CD4-positive, CD25-positive, alpha-beta regulatory T cell (primary cell): ENCODE measurements at regions not wholly inside any gene's neighbourhood (a gene's known extent, or its start where the extent isn't known, plus 50 kb on each side); places are given as distances from the start of the nearest gene placed in this dataset.

Experiments
- ATAC-seq, 2 donors: fragments of 150-1000 bp; cut with Tn5 transposase; one replicate each; pipeline ENCODE4 v1.10.0; 2021; ENCODE audit warnings: low read depth in 2 of 2, moderate number of reproducible peaks in 2 of 2, moderate library complexity in 1 of 2
- DNase-seq, 3 donors: peaks; one replicate each; pipeline versions ENCODE4 v3.0.0 to v3.0.0-alpha.2; 2012 to 2022; ENCODE audit warnings: mixed read lengths in 1 of 3
- H3K27ac ChIP-seq: one replicate; pipeline ENCODE4 v1.7.0; 2013; ENCODE audit warnings: mild to moderate bottlenecking, low read length; ENCODE audit not compliant: insufficient read depth, poor library complexity, severe bottlenecking
- H3K27me3 ChIP-seq: one replicate; pipeline ENCODE4 v1.7.0; 2013; ENCODE audit warnings: low read length; ENCODE audit not compliant: control insufficient read depth, insufficient read depth
- H3K36me3 ChIP-seq: one replicate; pipeline ENCODE4 v1.7.0; 2013; ENCODE audit warnings: mild to moderate bottlenecking, low read length, moderate library complexity; ENCODE audit not compliant: control insufficient read depth, insufficient read depth
- H3K4me1 ChIP-seq: 2 replicates; pipeline ENCODE4 v1.7.0; 2013; ENCODE audit warnings: mild to moderate bottlenecking, low read length; ENCODE audit not compliant: insufficient read depth, control insufficient read depth, poor library complexity, severe bottlenecking
- H3K4me3 ChIP-seq: one replicate; pipeline ENCODE4 v1.7.0; 2013; ENCODE audit warnings: low read depth, mild to moderate bottlenecking, low read length, moderate library complexity
- H3K9me3 ChIP-seq, 2 experiments: 1 replicate in 1 of 2; 2 replicates in 1 of 2; pipeline ENCODE4 v1.7.0; 2013; ENCODE audit warnings: low read length in 2 of 2, mild to moderate bottlenecking in 1 of 2, moderate library complexity in 1 of 2; ENCODE audit not compliant: control insufficient read depth in 2 of 2
- H3K27ac Mint-ChIP-seq, 3 donors: one replicate each; pipeline ENCODE4 v1.8.0; 2020 to 2022; ENCODE audit warnings: mild to moderate bottlenecking in 3 of 3, mixed read lengths in 3 of 3, moderate library complexity in 2 of 3
- H3K27me3 Mint-ChIP-seq: one replicate; pipeline ENCODE4 v1.8.0; 2022; ENCODE audit warnings: mild to moderate bottlenecking, mixed read lengths
- H3K36me3 Mint-ChIP-seq: one replicate; pipeline ENCODE4 v1.8.0; 2020; ENCODE audit warnings: mixed read lengths
- H3K4me1 Mint-ChIP-seq, 4 donors: one replicate each; pipeline ENCODE4 v1.8.0; 2020 to 2022; ENCODE audit warnings: mixed read lengths in 4 of 4, mild to moderate bottlenecking in 1 of 4
- H3K4me3 Mint-ChIP-seq, 4 donors: one replicate each; pipeline ENCODE4 v1.8.0; 2020 to 2022; ENCODE audit warnings: mild to moderate bottlenecking in 4 of 4, mixed read lengths in 4 of 4, moderate library complexity in 3 of 4
- H3K9me3 Mint-ChIP-seq, 7 donors: one replicate each; pipeline ENCODE4 v1.8.0; 2020 to 2022; ENCODE audit warnings: mixed read lengths in 7 of 7, mild to moderate bottlenecking in 3 of 7, moderate library complexity in 2 of 7

DNA sequence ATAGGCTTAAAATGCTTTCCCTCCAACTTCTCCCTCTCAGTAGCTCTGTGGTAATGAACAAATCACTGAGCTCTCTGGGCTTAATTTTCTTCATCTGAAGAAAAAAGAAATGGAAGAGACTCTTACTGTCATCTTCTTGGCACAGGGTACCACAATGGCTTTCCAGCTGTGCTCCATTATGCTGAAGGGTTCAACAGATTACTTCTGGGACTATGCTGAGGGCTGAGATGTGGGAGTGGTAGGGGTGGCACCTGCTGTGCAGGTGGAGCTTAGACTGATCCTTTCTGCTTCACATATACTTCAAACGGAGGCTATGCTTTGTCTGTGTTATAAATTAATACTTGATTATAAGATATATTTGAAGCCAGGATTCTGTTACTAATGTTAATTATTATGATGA, 840.2 kb upstream of the C9orf72 start:
- no peak overlapping the region for H3K4me3 ChIP-seq
- H3K27me3 Mint-ChIP-seq = no peaks in the 10 kb centered on the region
- no peaks in the 10 kb centered on the region for H3K4me1 ChIP-seq
- H3K9me3 ChIP-seq = no peaks in the 10 kb centered on the region
- peaks cover 0 to 4% (median 0%) of the 10 kb centered on the region in 7 donors for H3K9me3 Mint-ChIP-seq
- H3K27ac ChIP-seq = no peak overlapping the region
- no peaks in the 10 kb centered on the region for H3K4me1 Mint-ChIP-seq
- no peak overlapping the region for H3K4me3 Mint-ChIP-seq
- no peak for ATAC-seq
- H3K36me3 ChIP-seq = no peaks in the 10 kb centered on the region
- no peaks in the 10 kb centered on the region for H3K36me3 Mint-ChIP-seq
- DNase-seq = no peak
- no peaks in the 10 kb centered on the region for H3K27me3 ChIP-seq
- H3K27ac Mint-ChIP-seq = no peak overlapping the region

DNA sequence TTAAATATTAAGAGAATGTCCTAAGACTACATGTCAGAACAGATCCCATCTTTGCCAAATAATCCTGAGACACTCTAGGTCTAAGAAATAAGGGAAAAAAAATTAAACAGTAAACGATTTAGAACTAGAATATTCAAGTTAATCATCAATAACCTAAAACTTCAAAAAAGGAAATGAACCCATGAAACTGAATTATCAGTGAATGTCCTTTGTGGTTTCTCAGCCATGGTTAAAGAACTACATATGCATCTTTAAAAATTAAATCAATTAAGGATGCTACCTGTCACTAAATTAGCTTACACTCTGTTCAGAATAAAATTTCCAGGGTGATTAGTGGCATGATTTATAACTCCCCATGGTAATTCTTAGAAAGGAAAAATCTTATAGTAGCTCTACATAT, 850.0 kb upstream of the C9orf72 start:
- no peaks in the 10 kb centered on the region for H3K36me3 Mint-ChIP-seq
- no peak overlapping the region for H3K27ac Mint-ChIP-seq
- H3K9me3 Mint-ChIP-seq = peaks cover 0 to 4% (median 0%) of the 10 kb centered on the region in 7 donors
- ATAC-seq (no peak), DNase-seq (no peak)
- no peak overlapping the region for H3K4me3 ChIP-seq
- no peak overlapping the region for H3K4me3 Mint-ChIP-seq
- no peaks in the 10 kb centered on the region for H3K4me1 ChIP-seq
- no peaks in the 10 kb centered on the region for H3K9me3 ChIP-seq
- no peak overlapping the region for H3K27ac ChIP-seq
- no peaks in the 10 kb centered on the region for H3K36me3 ChIP-seq
- H3K4me1 Mint-ChIP-seq = no peaks in the 10 kb centered on the region
- H3K27me3 ChIP-seq = no peaks in the 10 kb centered on the region
- no peaks in the 10 kb centered on the region for H3K27me3 Mint-ChIP-seq

DNA sequence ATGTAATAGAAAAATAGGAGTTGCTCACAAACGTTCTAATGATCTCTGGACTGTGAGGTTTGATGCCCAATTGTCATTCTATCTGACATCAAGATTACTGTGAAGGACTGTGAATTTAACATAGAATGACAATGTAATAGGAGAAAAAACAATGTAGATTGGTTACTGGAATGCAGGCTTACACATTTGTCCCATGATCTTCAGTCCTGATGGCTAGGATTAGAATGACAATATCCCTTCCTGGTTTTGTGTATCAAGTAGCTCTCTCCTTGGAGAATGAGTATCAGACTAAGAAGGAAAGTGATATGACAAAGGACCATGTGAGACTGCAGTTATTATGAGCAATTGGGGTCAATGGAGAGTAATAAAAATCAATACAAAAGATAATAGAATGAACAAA, 862.2 kb upstream of the C9orf72 start:
- no peaks in the 10 kb centered on the region for H3K36me3 Mint-ChIP-seq
- Histone ChIP-seq H3K36me3 (no peaks in the 10 kb centered on the region), H3K4me1 (no peaks in the 10 kb centered on the region), H3K4me3 (no peak overlapping the region), H3K27me3 (no peaks in the 10 kb centered on the region), H3K27ac (no peak overlapping the region), H3K9me3 (no peaks in the 10 kb centered on the region)
- no peaks in the 10 kb centered on the region for H3K27me3 Mint-ChIP-seq
- ATAC-seq = no peak
- no peaks in the 10 kb centered on the region for H3K4me1 Mint-ChIP-seq
- no peak overlapping the region for H3K27ac Mint-ChIP-seq
- H3K9me3 Mint-ChIP-seq = peaks cover 0 to 13% (median 3%) of the 10 kb centered on the region in 7 donors
- no peak overlapping the region for H3K4me3 Mint-ChIP-seq
- no peak for DNase-seq

DNA sequence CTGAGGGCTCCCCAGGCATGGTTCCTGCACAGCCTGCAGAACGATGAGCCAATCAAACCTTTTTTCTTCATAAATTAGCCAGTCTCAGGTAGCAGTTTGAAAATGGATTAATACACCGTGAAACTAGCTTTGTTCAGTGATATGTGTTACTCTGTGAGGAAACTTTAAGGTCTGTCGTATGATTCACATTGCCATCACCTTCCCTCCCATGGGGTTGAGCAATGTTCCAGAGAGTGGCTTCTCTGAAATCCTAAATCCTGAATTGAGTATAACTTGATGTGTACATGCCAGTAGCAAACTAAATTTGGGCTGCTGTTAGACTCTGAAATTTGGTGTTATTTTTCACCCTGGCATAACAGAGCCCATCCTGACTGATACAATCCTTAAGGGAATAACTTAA, 866.4 kb upstream of the C9orf72 start:
- H3K4me1 Mint-ChIP-seq = no peaks in the 10 kb centered on the region
- no peaks in the 10 kb centered on the region for H3K36me3 Mint-ChIP-seq
- DNase-seq (no peak), ATAC-seq (no peak)
- no peaks in the 10 kb centered on the region for H3K4me1 ChIP-seq
- H3K27me3 Mint-ChIP-seq = peaks cover 4% of the 10 kb centered on the region
- no peaks in the 10 kb centered on the region for H3K27me3 ChIP-seq
- H3K9me3 Mint-ChIP-seq = peaks cover 0 to 13% (median 3%) of the 10 kb centered on the region in 7 donors
- no peak overlapping the region for H3K4me3 Mint-ChIP-seq
- no peak overlapping the region for H3K27ac Mint-ChIP-seq
- H3K9me3 ChIP-seq = no peaks in the 10 kb centered on the region
- H3K4me3 ChIP-seq = no peak overlapping the region
- H3K36me3 ChIP-seq = no peaks in the 10 kb centered on the region
- H3K27ac ChIP-seq = no peak overlapping the region

DNA sequence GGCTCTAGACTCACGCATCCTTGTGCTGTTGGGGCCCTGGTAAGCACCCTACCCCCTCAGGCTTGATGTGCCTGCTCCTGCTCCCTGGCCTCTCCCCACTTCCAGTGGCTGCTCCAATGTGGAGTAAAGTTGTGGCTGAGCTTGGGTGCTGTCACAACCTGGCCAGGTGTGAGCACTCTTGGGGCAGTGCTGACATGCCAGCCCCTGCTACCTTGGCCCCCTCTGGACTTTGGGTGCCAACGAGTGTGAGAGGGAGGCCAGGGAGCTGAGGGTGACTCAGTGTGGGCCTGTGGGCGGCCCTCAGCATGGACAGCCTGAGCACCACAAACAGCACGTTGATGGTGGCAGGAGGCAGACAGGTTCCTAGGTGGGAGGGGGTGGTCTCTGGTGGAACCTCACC, 870.2 kb upstream of the C9orf72 start:
- no peaks in the 10 kb centered on the region for H3K4me1 ChIP-seq
- Mint-ChIP-seq H3K36me3 (no peaks in the 10 kb centered on the region), H3K4me1 (no peaks in the 10 kb centered on the region), H3K27ac (no peak overlapping the region), H3K27me3 (peaks cover 4% of the 10 kb centered on the region), H3K9me3 (peaks cover 3 to 16% (median 6%) of the 10 kb centered on the region in 7 donors), H3K4me3 (no peak overlapping the region)
- no peak for ATAC-seq
- H3K4me3 ChIP-seq = no peak overlapping the region
- H3K9me3 ChIP-seq = no peaks in the 10 kb centered on the region
- H3K27ac ChIP-seq = no peak overlapping the region
- DNase-seq = no peak
- H3K36me3 ChIP-seq = no peaks in the 10 kb centered on the region
- H3K27me3 ChIP-seq = no peaks in the 10 kb centered on the region

DNA sequence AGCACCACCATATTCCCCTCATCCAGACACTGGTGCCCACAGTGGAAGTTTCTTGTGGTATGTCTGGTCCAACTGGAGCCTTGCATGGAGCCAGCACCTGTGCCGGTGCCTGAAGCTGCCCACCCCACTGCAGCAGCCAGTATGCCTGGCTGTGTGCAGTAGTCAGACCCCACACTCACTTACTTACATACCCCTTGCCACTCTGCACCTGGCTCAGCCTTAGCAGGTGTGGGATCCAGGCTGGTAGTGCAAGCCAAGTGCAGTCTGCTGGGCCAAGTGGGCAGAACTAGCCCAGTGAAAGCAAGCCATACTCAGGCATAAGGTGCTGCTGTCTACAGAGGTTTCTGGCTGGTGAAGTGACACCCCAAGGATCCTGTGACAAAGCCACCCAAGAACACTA, 871.4 kb upstream of the C9orf72 start:
- no peaks in the 10 kb centered on the region for H3K4me1 Mint-ChIP-seq
- H3K27ac Mint-ChIP-seq = no peak overlapping the region
- peaks cover 3 to 16% (median 6%) of the 10 kb centered on the region in 7 donors for H3K9me3 Mint-ChIP-seq
- peaks cover 4% of the 10 kb centered on the region for H3K27me3 Mint-ChIP-seq
- ATAC-seq = no peak
- H3K4me3 ChIP-seq = no peak overlapping the region
- H3K27me3 ChIP-seq = no peaks in the 10 kb centered on the region
- no peak for DNase-seq
- H3K27ac ChIP-seq = no peak overlapping the region
- H3K9me3 ChIP-seq = no peaks in the 10 kb centered on the region
- H3K4me1 ChIP-seq = no peaks in the 10 kb centered on the region
- no peak overlapping the region for H3K4me3 Mint-ChIP-seq
- no peaks in the 10 kb centered on the region for H3K36me3 ChIP-seq
- H3K36me3 Mint-ChIP-seq = no peaks in the 10 kb centered on the region

DNA sequence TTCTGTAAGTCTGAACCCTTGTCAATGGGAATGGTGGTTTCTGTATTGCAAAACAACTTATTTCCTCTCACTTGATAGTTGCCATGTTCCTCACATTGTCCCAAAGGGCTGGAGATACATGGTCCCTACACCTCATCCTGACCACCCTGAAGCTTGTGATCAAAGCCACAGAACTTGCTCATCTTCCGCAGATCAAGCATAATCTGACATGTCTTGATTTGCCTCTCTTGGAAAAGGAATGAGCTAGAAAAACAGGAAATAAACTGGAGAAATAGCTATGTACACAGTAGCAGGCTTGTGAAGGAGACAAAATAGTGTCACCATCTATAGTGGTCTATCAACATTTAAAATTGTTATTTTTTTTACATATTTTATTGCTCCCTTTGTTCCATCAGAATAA, 871.9 kb upstream of the C9orf72 start:
- Mint-ChIP-seq H3K27me3 (peaks cover 4% of the 10 kb centered on the region), H3K4me1 (no peaks in the 10 kb centered on the region), H3K9me3 (peaks cover 3 to 16% (median 7%) of the 10 kb centered on the region in 7 donors), H3K36me3 (no peaks in the 10 kb centered on the region), H3K4me3 (no peak overlapping the region), H3K27ac (no peak overlapping the region)
- H3K4me1 ChIP-seq = no peaks in the 10 kb centered on the region
- ATAC-seq = no peak
- H3K4me3 ChIP-seq = no peak overlapping the region
- H3K36me3 ChIP-seq = no peaks in the 10 kb centered on the region
- H3K9me3 ChIP-seq = no peaks in the 10 kb centered on the region
- no peak for DNase-seq
- no peaks in the 10 kb centered on the region for H3K27me3 ChIP-seq
- H3K27ac ChIP-seq = no peak overlapping the region

DNA sequence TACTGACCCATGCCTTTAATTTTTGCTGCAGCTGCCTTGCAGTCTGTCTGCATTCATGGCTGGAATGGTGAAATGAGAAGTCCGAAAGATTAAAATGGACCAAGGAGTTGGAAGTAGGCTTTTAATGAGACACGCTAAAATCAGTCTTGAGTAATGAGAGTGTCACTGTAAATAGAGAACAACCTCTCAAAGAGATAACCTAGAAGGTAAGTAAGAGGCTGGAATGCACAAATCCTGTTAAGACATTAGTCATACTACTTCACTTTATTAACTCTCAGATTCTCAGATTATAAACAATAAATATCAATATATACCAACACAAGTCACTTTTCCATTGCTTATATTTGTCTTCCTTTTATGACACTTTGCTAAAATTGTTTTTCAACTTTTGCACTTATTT, 880.6 kb upstream of the C9orf72 start:
- H3K9me3 Mint-ChIP-seq = peaks cover 2 to 9% (median 4%) of the 10 kb centered on the region in 7 donors
- ATAC-seq = no peak
- H3K36me3 Mint-ChIP-seq = no peaks in the 10 kb centered on the region
- Histone ChIP-seq H3K9me3 (peaks cover 0 to 4% of the 10 kb centered on the region in 2 experiments), H3K4me1 (no peaks in the 10 kb centered on the region), H3K27ac (no peak overlapping the region), H3K36me3 (no peaks in the 10 kb centered on the region), H3K4me3 (no peak overlapping the region), H3K27me3 (no peaks in the 10 kb centered on the region)
- no peak overlapping the region for H3K27ac Mint-ChIP-seq
- H3K4me3 Mint-ChIP-seq = no peak overlapping the region
- no peaks in the 10 kb centered on the region for H3K4me1 Mint-ChIP-seq
- DNase-seq = no peak
- H3K27me3 Mint-ChIP-seq = no peaks in the 10 kb centered on the region
